ENCODE measurements at regions not wholly inside any gene's neighbourhood (a gene's known extent, or its start where the extent isn't known, plus 50 kb on each side); places are given as distances from the start of the nearest gene placed in this dataset.

- Histone ChIP-seq H3K27ac (ENCODE audit: extremely low read depth, low read depth, low read length) (no peak overlapping the region), H3K36me3 (ENCODE audit: control insufficient read depth in 2 of 2, insufficient read depth in 1 of 2, low read length in 2 of 2) (no peaks in the 10 kb centered on the region), H3K4me1 (ENCODE audit: control insufficient read depth, insufficient read depth, low read length) (no peaks in the 10 kb centered on the region), H3K9me3 (ENCODE audit: control insufficient read depth, insufficient read depth, low read depth, low read length) (no peaks in the 10 kb centered on the region), H3K4me3 (ENCODE audit: low read depth, low read length) (no peak overlapping the region)
- TF ChIP-seq, protein P1, sequence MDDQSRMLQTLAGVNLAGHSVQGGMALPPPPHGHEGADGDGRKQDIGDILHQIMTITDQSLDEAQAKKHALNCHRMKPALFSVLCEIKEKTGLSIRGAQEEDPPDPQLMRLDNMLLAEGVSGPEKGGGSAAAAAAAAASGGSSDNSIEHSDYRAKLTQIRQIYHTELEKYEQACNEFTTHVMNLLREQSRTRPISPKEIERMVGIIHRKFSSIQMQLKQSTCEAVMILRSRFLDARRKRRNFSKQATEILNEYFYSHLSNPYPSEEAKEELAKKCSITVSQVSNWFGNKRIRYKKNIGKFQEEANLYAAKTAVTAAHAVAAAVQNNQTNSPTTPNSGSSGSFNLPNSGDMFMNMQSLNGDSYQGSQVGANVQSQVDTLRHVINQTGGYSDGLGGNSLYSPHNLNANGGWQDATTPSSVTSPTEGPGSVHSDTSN (CRISPR knock-in tag; IDR thresholded peaks at IDR 0.05) = no peak
- TF ChIP-seq HOXC10 (CRISPR knock-in tag; IDR thresholded peaks at IDR 0.05) = no peak
- no peak for TF ChIP-seq ZNF18 (tag by site-specific recombination; IDR thresholded peaks at IDR 0.05)
- no peak for TF ChIP-seq ZNF239 (tag by site-specific recombination; IDR thresholded peaks at IDR 0.05)
- no peak for TF ChIP-seq ZNF157 (tag by site-specific recombination; IDR thresholded peaks at IDR 0.05)
- TF ChIP-seq GLI4 (tag by site-specific recombination; IDR thresholded peaks at IDR 0.05) = no peak
- TF ChIP-seq BCL11A (tag by site-specific recombination; IDR thresholded peaks at IDR 0.05; ENCODE audit: low read depth) = no peak
- no peak for TF ChIP-seq ZNF121 (tag by site-specific recombination; IDR thresholded peaks at IDR 0.05)
- CTCF ChIA-PET = interaction anchor here (0.7 kb wide), 1 partner anchor 257 kb away, joined by 3 read pairs; no protein-coding TSS in a partner anchor
- POLR2A ChIA-PET = no interaction called here
Observed at GRCh38 chr3:87555290-87555689, 278.9 kb upstream of the POU1F1 start.

GRCh38 chr3:87553058-87553457 is 276.7 kb upstream of the POU1F1 start:
- H3K4me1 ChIP-seq (ENCODE audit: control insufficient read depth, insufficient read depth, low read length) = no peaks in the 10 kb centered on the region
- TF ChIP-seq ZNF776 (tag by site-specific recombination; IDR thresholded peaks at IDR 0.05; ENCODE audit: borderline replicate concordance) (no peak), WT1 (tag by site-specific recombination; IDR thresholded peaks at IDR 0.05) (peak; percentile 45), TCF7L2 (IDR thresholded peaks at IDR 0.05; ENCODE audit: borderline replicate concordance, low read depth, low read length) (peak; percentile 78; the same call in 1 of the 2 replicates), RBAK (tag by site-specific recombination; IDR thresholded peaks at IDR 0.05) (no peak)
- CTCF ChIA-PET = no interaction called here
- POLR2A ChIA-PET = no interaction called here
- H3K27ac ChIP-seq (ENCODE audit: extremely low read depth, low read depth, low read length) = no peak overlapping the region
- H3K9me3 ChIP-seq (ENCODE audit: control insufficient read depth, insufficient read depth, low read depth, low read length) = no peaks in the 10 kb centered on the region
- no peak overlapping the region for H3K4me3 ChIP-seq (ENCODE audit: low read depth, low read length)
- no peaks in the 10 kb centered on the region for H3K36me3 ChIP-seq (ENCODE audit: control insufficient read depth in 2 of 2, insufficient read depth in 1 of 2, low read length in 2 of 2)

DNA sequence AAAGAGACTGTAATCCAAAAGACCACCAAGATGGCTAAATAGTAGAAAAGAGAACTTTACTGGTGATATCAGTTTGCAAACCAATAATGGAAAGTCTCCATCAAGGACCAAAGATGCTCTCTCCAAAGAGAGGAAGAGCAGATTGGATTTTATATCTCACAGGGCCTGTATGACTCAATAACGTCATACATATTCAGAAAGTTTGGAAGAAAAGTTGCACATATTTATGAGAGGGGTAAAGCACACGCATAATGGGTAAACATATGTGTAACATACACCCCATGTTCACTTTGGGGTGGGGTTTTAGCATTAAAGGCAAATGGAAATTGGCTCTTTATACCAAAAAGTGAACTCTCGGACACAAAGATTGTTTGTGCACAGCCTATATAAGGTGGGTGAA is 274.5 kb upstream of the POU1F1 start:
- CTCF ChIA-PET = no interaction called here
- H3K36me3 ChIP-seq (ENCODE audit: control insufficient read depth in 2 of 2, insufficient read depth in 1 of 2, low read length in 2 of 2) = no peaks in the 10 kb centered on the region
- TF ChIP-seq ZNF157 (tag by site-specific recombination; IDR thresholded peaks at IDR 0.05) (no peak), RBAK (tag by site-specific recombination; IDR thresholded peaks at IDR 0.05) (no peak), ZNF133 (tag by site-specific recombination; IDR thresholded peaks at IDR 0.05) (no peak), ZNF488 (tag by site-specific recombination; IDR thresholded peaks at IDR 0.05) (no peak), ZIC2 (tag by site-specific recombination; IDR thresholded peaks at IDR 0.05) (no peak), ZSCAN5A (tag by site-specific recombination; IDR thresholded peaks at IDR 0.05) (no peak), PRDM1 (tag by site-specific recombination; IDR thresholded peaks at IDR 0.05) (no peak), ZFP69B (tag by site-specific recombination; IDR thresholded peaks at IDR 0.05) (no peak), OSR2 (tag by site-specific recombination; IDR thresholded peaks at IDR 0.05) (no peak), ZNF629 (tag by site-specific recombination; IDR thresholded peaks at IDR 0.05) (no peak), ZBTB8A (tag by site-specific recombination; IDR thresholded peaks at IDR 0.05) (no peak), ZNF585B (tag by site-specific recombination; IDR thresholded peaks at IDR 0.05) (no peak), PRDM4 (tag by site-specific recombination; IDR thresholded peaks at IDR 0.05) (no peak), ZNF404 (tag by site-specific recombination; IDR thresholded peaks at IDR 0.05) (no peak), ZNF10 (tag by site-specific recombination; IDR thresholded peaks at IDR 0.05) (no peak)

More for the DNA sequence above, 274.5 kb upstream of the POU1F1 start:
- POLR2A ChIA-PET = no interaction called here
- no peaks in the 10 kb centered on the region for H3K4me1 ChIP-seq (ENCODE audit: control insufficient read depth, insufficient read depth, low read length)
- no peak overlapping the region for H3K27ac ChIP-seq (ENCODE audit: extremely low read depth, low read depth, low read length)
- H3K4me3 ChIP-seq (ENCODE audit: low read depth, low read length) = no peak overlapping the region
- H3K9me3 ChIP-seq (ENCODE audit: control insufficient read depth, insufficient read depth, low read depth, low read length) = no peaks in the 10 kb centered on the region

Data from HEK293 (cell line).